Esophagus squamous epithelium (tissue), 4 donors: ENCODE measurements at regions not wholly inside any gene's neighbourhood (a gene's known extent, or its start where the extent isn't known, plus 50 kb on each side); places are given as distances from the start of the nearest gene placed in this dataset.

ENCODE experiments used
- CTCF ChIP-seq, 6 experiments: fragments of 450-650 bp in 4 of 6; fragments of 200-600 bp in 2 of 6; sonication (generic) in 2 of 6; IDR thresholded peaks; one replicate each; pipeline ENCODE4 v1.5.1; 2016 to 2019; ENCODE audit warnings: antibody characterized with exemption in 6 of 6, mild to moderate bottlenecking in 4 of 6, moderate library complexity in 4 of 6
- POLR2A ChIP-seq, 4 donors: fragments of 450-650 bp; IDR thresholded peaks; one replicate each; pipeline ENCODE4 v1.6.1; 2017; ENCODE audit warnings: antibody characterized with exemption in 4 of 4, mild to moderate bottlenecking in 4 of 4, moderate library complexity in 3 of 4

GRCh38 chr5:61687371-61687770, 355.3 kb downstream of the ZSWIM6 start:
- TF ChIP-seq POLR2A (IDR thresholded peaks at IDR 0.05) (no peak), CTCF (IDR thresholded peaks at IDR 0.05) (no peak)
